HG03025 (cell line): ENCODE measurements at regions not wholly inside any gene's neighbourhood (a gene's known extent, or its start where the extent isn't known, plus 50 kb on each side); places are given as distances from the start of the nearest gene placed in this dataset.

Source experiments
- ATAC-seq: cut with Tn5 transposase; IDR thresholded peaks from one replicate; pipeline ENCODE4 v1.9.1; 2021; ENCODE audit warnings: mild to moderate bottlenecking, moderate library complexity; ENCODE audit not compliant: unreplicated experiment, low FRiP score

- ATAC-seq: no peak
These were observed 57.4 kb upstream of the DMRTA1 start for GRCh38 chr9:22389271-22389670.

- no peak for ATAC-seq
These were observed 54.1 kb upstream of the DMRTA1 start for GRCh38 chr9:22392523-22392922.

DNA sequence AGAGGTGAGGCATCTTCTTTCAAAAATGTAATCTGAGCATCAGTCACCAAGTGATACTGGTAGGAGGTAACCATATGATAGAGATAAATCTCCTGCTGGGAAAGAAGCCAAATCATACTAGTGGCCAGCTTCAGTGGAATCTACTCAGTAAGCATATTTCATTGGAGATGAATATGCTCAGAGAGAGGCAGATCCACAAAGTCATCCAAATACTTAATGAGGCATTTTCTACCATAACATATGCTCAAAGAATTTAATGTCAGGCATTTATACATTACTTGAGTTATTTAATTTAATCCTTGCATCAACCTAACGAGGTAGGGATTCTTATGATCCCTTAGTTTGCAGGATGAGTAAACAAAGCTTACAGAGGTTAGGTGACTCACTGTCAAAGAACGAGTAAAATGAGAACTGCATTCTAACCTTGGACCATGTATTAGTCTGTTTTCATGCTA is 50.9 kb upstream of the DMRTA1 start:
- ATAC-seq: no peak
